NCI-H2107 treated with DMSO at 0.1 percent for 48 hours (cell line): ENCODE measurements at regions not wholly inside any gene's neighbourhood (a gene's known extent, or its start where the extent isn't known, plus 50 kb on each side); places are given as distances from the start of the nearest gene placed in this dataset.

Experiments
- DNase-seq: peaks from one replicate; lab custom pipeline; 2025; ENCODE audit not compliant: unreplicated experiment; lab: John Stamatoyannopoulos, UW

DNA sequence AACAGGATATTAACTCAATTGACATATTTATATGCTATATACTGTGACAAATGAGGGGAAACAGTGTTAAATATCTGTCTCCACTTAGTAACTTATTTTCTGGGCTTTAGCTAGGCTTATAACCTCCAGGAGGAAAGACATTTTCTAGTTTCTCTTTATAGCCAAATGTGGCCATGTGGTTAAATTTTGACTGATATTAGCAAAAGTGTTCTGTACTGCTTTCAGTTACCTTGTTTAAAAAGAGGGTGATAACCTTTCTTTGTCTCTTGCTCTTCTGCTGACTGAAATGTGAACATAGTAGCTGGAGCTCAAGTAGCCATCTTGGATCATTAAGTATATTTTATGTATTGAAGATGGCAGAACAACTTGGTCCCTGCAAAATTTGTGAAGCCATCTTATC, 253.7 kb downstream of the PDHA2 start:
- DNase-seq, result no peak

DNA sequence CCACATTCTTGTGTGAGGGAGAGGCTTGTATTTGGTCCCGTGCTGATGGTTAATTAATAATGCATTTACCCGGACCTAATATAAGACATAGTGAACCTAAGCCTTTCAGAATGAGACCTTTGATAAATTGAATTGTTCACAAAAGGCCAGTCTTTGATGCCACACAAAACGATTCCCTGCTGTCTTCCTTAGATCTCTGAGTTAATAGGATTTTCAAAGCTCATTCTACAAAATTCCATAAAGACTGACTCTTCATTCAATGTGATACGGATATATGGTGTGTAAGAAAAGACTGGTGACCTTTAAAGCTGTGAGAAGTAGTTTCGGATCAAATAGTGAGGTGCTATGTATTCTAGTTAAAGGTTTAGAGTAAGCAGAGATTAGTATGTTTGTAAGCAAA, 254.3 kb downstream of the PDHA2 start:
- DNase-seq, result no peak

DNA sequence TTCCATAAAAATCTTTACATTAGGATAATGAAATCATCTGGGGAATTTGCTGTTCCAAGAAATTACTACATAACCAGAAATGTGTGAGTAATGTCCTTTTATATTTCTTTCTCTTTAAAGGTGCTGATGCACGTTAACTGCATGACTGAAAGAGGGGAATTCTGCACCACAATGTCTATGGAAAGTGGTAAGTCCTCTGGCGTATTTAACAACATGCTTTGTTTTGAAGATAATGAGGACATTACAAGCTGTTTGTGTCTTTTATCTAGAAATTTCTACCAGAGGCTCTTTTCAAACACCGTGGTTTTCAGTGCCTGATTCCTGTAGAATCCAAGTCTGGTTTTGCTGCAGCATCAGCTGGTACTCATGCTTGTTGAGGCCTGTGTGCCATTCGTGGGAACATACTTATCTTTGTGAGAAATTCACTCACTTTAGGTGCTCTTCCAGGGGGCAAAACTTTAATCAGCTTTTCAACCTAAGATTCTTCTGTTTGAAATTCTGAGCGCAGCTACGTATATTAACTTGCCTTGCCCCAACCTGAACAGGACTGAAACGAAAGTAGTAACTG, 257.2 kb downstream of the PDHA2 start:
- DNase-seq, result no peak

DNA sequence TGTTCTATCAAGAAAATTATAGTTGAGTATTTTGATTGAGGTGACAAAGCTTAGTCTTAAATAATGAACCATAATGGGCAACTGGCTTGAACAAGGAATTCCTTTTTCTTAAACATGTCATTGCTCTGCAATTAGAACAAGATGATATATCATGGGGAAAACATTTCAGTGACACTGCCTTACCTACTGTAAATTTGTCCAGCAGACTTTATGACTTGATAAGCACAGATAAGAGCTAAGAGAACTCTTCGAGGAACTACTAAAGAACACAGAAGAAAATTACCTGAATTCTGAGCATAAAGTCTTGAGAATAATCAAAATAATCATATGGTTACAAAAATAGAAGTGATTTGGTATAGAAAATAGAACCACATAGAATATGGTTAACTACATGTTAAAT, 257.8 kb downstream of the PDHA2 start:
- no peak for DNase-seq

DNA sequence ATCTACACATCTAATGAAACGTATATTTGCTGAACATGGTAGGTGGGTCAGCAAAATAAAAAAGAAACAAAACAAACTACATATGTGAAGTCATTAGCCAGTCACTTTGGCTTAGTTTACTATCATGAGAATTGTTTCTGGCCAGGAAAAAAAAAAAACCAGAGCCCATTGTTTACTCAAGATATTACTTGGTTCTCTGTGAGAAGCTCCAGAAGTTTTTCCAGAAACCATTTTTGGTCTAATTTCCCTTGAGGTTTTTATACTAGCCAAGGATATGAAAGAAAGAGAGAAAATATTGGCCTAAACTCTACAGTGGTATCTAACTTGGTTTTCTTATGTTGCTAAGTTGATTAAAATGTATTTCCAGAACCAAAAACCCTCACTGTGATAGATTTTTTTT, 259.1 kb downstream of the PDHA2 start:
- no peak for DNase-seq

DNA sequence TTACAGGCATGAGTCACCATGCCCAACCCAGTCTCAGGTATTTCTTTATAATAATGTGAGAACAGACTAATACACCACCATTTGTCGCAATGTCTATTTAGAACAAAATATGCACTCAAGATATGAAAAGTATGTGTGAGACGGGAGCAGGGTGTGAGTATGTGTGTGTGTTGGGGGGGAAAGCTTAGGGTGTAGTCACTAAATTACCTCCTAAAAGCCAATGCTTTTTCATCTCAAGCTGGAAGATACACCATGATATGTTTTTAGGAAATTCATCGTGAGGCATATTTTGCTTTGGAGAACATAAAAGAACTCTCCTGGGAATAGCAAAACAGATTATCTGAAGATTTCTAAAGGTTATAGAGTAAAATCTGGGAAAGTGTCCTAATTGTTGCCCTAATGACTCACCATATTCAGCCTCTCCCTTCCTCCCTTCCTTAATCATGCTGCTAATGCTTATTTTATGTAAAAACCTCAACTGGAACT, 262.7 kb downstream of the PDHA2 start:
- no peak for DNase-seq

DNA sequence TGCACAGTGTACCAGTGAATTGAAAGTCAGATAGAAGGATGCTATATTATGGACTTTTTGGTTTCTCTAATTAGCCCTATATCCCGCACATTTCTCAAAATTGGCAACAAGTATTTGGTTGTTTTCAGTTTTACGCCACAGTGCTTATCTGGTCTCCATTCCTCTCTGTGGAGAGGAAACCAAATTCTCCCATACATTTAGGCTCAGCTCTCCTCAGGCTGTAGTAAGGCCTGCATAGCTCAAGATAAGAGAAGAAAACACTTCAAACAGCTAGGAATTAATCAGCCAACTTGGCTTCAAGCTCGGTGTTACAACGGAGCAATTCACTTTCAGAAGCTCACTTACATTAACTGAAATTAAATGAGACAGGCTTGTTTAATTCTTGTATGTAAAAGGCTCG, 263.2 kb downstream of the PDHA2 start:
- no peak for DNase-seq

DNA sequence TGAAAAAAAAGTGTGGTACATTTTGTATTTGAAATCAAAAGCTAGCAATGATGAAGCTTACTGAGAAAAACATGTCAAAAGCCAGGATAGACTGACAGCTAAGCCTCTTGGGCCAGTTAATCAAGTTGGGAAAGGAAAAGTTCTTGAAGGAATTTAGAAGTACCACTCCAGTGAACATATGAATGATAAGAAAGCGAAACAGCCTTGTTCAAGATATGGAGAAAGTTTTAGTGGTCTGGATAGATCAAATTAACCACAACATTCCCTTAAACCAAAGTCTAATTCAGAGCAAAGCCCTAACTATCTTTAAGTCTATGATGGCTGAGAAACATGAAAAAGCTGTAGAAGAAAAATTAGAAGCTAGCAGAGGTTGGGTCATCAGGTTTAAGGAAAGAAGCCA, 268.3 kb downstream of the PDHA2 start:
- DNase-seq, result no peak

DNA sequence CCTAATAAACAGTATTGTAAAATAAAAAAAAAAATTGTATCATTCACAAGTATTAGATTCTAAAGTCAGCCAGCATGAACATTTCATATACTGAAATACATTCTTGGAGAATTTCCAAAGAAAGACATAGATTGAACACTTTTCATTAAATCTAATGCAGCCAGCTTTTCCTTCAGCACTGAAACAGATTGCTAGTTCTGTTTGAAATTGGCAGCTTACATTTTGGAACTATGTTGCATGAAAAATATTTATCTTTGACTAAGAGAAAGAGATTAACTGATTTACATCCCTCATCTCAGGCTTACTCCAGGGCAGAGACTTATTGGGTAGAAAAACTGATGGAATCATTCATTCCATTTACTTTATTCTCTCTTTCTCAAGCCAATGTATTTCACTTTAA, 272.7 kb downstream of the PDHA2 start:
- DNase-seq, result no peak

DNA sequence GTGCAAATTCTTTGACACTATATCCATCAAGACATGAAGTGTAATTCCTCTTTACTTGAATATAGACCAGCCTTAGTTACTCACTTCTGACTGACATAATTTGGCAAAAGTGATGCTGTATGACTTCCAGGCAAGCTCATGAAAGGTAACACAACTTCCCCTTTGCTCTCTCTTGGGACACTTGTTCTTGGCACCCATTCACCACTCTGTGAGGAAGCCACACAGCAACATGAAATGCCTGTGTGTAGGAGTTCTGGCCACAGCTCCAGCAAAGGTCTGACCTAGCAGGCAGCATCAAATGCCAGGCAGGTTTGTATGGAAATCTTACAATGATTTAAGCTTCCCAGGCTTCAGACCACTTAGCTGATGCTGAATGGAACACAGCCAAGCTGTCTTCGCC, 280.3 kb downstream of the PDHA2 start:
- no peak for DNase-seq

DNA sequence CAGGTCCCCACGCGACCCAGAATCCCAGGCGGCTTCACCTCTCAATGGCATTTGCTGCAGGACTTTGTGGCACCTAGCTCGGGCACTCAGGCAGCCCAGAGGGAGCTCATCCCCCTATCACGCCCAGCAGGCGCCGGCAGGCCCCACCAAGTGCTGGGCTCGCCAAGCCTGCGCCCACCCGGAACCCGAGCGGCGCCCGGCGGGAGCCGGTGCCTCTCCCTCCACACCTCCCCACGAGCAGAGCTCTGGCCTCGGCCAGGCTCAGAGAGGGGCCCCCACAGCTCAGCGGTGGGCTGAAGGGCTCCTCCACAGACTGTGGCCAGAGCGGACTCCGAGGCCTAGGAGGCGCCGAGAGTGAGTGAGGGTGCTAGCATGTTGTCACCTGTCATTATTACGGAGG, 286.3 kb downstream of the PDHA2 start:
- DNase-seq, result no peak

DNA sequence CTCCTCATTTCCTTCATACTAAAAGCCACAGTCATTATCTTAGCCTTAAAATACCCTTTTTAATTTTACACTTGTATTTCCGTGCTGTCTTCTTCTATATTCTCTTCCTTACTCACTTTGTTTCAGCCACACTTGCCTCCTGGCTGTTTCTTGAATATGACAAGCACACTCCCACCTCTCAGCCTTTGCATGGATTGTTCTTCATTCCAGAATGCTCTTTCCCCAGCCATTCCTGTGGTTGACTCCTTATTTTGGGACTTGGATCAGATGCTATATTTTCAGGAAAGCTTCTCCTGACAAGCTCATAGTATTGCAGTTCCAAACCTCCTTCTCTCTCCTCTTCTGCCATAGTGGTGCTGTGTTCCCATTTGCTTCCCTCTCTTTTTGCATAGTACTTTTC, 291.3 kb downstream of the PDHA2 start:
- no peak for DNase-seq

DNA sequence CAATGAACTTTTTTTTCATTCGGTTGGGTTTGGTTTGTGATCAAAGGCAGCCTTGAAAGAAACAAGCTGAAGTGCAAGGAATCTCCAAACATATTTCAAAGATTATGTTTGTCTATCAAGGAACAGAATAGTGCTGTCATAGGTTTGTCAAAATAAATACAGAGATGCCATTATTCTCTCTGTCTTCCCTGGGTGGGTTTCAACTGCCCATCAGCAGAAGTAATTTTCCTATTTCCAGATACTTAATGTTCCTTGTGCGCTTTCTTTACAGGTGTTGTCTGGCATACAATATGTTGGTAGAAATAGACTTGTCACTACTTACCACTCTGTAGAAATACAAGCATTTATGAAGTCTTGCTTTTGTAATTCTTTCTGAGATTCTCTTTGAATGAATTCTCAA, 294.9 kb downstream of the PDHA2 start:
- DNase-seq, result no peak

DNA sequence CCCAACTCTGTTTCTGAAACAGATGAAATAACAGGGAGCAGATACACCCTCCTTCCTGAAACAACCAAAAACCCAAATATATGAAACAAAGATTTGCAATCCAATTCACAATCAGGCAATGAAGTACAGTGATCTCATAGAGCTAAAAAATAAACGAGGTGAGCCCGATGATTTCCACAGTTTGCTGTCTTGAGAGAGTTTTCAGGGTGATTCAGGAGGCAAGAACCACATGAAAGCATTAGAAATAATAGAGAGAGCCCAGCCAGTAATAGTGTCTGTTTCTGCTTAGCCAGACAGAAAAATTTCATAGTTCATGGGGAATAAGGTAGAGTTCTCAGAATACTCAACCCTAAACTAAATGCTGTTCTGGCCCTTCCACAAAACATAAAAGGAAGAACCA, 296.2 kb downstream of the PDHA2 start:
- no peak for DNase-seq

DNA sequence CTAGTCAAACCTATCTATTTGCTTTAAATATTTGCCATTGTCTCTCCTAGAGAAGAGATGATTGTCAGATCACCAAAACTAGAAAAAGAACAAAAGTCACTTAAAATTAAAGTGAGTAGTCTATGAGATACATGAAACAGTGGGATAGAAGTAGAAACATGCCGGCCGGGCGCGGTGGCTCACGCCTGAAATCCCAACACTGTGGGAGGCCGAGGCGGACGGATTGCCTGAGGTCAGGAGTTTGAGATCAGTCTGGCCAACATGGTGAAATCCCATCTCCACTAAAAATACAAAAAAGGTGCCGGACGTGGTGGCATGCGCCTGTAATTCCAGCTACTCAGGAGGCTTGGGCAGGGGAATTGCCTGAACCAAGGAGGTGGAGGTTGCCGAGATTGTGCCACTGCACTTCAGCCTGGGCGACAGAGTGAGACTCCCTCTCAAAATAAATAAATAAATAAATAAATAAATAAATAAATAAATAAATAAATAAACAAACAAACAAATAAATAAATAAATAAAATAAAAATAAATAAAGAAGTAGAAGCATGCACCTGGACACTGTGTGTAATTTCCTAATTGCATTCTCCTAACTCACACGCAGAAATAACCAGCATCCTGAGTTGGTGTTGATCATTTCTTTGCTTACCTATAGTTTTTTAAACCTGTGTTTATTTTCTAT, 299.5 kb downstream of the PDHA2 start:
- no peak for DNase-seq

DNA sequence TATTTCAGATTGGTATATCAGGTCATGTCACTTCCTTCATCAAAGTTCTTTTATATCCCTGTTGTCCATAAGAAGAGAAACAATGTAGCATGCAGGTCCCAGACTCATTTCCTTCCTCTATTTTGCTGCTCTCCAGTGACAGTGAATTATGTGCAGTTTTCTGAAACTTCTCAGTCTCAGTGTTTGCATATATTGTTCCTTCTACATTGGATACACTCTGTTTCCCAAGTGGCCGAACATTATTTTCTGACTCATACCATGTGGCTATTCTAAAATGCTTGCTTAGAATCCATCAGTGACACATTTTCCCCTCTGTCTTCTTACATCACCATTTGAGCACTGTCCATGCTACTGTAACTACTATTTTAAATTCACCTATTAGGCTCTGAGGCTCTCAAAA, 305.7 kb downstream of the PDHA2 start:
- no peak for DNase-seq

DNA sequence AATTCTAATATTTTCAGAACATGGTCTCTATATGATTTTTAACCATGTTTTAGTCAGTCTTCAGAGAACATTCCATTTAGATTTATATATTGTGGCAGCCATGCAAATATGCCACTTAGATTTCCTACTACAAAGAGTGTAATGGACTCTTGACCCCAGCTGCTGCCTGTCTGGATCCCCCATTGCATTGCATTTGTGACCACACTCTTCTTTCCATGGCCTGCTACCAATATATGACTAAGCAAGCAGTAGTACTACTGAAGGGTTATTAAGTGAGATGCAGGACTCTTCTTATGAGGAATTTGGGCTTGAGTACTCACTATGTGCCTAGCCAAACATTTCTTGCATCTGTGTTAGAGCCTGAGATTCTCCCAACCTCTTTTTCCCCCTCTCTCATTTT, 306.8 kb downstream of the PDHA2 start:
- DNase-seq, result no peak

DNA sequence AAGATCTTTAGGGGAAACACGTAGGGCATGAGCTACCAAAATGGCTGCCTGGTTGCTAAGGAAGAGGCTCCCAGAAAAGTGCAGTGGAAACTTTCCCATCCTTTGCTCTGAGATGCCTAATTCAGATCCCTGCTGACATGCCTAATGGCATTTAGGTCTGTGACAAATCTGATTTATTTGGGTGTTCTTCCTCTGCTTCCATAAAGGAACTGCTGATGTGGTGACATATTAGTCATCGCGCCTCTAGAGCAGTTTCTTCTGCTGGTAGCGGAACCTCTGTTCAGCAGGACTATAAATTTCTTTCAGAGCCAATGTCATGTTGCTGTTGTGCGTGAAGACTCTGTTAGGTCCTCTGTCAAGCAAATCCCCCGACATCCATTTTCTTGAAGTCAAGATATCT, 310.0 kb downstream of the PDHA2 start:
- DNase-seq, result no peak

DNA sequence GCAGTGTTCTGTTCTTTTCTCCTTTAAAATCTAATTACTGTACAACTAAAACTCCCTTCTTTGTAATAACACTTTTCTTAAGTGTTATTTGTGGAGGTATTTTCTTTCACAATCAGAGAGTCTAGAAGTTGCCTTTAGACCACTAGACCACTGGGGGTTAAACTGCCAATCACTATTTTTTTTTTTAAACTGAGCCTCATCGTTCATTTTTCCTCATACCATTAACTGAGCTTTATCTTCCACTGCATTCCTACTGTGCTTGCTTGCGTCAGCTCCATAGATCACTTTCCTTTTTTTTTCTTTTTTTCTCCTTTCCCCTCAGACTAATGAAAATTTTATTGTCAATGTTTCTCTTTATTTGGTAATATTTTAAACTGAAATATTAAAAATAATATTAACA, 310.6 kb downstream of the PDHA2 start:
- DNase-seq, result no peak

DNA sequence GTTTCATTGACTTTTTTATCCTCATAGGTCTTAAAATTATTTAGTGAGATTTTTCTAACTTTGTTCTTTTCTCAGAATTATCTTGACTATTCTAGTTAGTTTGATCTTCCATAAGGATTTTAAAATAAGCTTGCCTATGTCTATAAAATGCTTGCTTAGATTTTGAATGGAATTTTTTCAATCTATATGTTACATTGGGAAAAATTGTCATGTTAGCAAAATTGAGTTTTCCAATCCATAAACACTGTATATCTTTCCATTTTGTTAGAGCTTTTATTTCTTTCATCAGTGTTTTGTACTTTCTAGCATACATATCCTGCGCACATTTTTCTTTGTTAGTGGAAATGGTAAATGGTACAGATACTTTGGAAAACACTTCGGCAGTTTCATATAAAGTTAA, 312.9 kb downstream of the PDHA2 start:
- no peak for DNase-seq

DNA sequence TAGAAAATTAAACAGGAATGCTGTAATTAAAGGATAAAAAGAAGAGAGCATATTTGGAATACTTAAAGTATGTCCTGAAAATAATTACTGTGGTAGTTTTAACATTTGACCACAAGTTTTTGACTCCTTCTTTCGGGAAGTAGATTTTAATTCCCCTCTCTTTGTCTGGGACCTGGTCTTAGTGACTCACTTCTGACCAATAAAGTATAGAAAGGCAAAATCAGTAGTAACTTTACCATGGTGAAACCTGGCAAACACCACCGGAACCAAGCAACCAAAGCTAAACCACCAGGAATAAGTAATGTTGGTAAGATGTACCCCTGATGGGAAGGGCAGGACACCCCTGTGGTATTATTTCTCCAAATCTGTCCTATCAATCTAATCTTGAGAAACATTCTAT, 314.8 kb downstream of the PDHA2 start:
- DNase-seq, result no peak

DNA sequence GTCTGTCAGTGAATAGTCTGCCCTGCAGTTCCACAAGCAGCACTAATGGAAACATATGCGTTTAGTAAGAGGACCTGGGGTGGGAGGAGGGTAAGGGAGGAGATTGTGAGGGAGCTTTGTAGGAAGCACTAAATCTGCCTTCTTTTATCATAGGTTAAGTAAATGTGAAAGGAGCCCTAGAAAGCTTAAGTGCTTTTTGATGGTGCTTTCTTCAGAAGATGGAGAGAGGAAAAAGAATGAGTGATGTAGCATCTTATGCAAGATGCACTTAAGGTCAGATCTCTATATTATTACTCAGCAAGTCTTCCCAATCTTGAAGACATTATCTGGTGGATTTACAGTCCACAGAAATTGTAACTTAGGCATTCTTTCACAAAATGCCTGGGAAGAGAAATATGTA, 322.7 kb downstream of the PDHA2 start:
- no peak for DNase-seq

DNA sequence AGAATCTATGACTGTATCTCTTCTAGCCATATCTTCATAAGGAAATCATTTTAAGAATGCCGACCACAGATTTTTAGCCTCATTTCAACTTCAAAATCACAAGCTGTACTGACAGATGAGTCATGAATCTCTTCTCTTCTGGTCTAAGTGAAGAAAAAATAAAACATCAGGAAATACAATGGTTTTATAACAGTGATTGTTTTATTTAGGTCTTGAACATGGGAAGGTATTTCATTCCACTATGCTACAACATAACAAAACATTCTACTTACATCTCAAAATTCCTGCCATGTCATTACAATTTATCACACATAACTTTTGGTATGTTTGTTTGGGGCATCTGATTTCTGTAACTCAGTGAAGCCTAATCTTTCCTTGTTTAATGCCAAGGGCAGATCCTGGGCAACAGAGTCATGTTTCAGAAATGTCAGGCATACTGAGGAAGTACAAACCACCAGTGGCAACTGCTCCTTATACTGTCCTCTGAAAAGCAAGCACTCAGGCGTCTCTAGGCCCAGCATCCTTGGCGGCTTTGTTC, 325.0 kb downstream of the PDHA2 start:
- no peak for DNase-seq
